Skeletal muscle satellite cell (primary cell): ENCODE measurements at regions not wholly inside any gene's neighbourhood (a gene's known extent, or its start where the extent isn't known, plus 50 kb on each side); places are given as distances from the start of the nearest gene placed in this dataset.

Source experiments
- H3K27me3 ChIP-seq: 2 replicates; pipeline ENCODE4 v1.7.0; 2013; ENCODE audit warnings: low read length; ENCODE audit not compliant: control insufficient read depth, insufficient read depth
- H3K36me3 ChIP-seq: 2 replicates; pipeline ENCODE4 v1.7.0; 2013; ENCODE audit warnings: mild to moderate bottlenecking, control low read depth, low read length; ENCODE audit not compliant: insufficient read depth
- H3K4me1 ChIP-seq: 2 replicates; pipeline ENCODE4 v1.7.0; 2013; ENCODE audit warnings: low read length; ENCODE audit not compliant: control insufficient read depth, insufficient read depth
- H3K4me2 ChIP-seq: 2 replicates; pipeline ENCODE4 v1.7.0; 2013; ENCODE audit warnings: mild to moderate bottlenecking, low read length
- H3K4me3 ChIP-seq: 2 replicates; pipeline ENCODE4 v1.7.0; 2013; ENCODE audit warnings: low read length
- H3K9ac ChIP-seq: 2 replicates; pipeline ENCODE4 v1.7.0; 2013; ENCODE audit warnings: mild to moderate bottlenecking, low read depth, low read length, moderate library complexity
- H3K9me3 ChIP-seq: replicated peaks from 2 replicates; pipeline ENCODE4 v1.7.0; 2013; ENCODE audit warnings: mild to moderate bottlenecking, control low read depth, low read length

- Histone ChIP-seq H3K36me3 (no peaks in the 10 kb centered on the region), H3K4me2 (no peak overlapping the region), H3K4me1 (peaks cover 18% of the 10 kb centered on the region), H3K27me3 (no peaks in the 10 kb centered on the region), H3K4me3 (no peak overlapping the region), H3K9me3 (no peaks in the 10 kb centered on the region), H3K9ac (no peak overlapping the region)
Measured at GRCh38 chr2:216564611-216565010, 66.0 kb downstream of the RPL37A start.

GRCh38 chr2:216565956-216566355 is 67.3 kb upstream of the IGFBP2 start:
- Histone ChIP-seq H3K4me2 (no peak overlapping the region), H3K27me3 (no peaks in the 10 kb centered on the region), H3K9me3 (no peaks in the 10 kb centered on the region), H3K9ac (no peak overlapping the region), H3K4me3 (no peak overlapping the region), H3K4me1 (peaks cover 13% of the 10 kb centered on the region), H3K36me3 (no peaks in the 10 kb centered on the region)

- H3K4me2 ChIP-seq: no peak overlapping the region
- H3K9ac ChIP-seq: no peak overlapping the region
- H3K4me1 ChIP-seq: peaks cover 24% of the 10 kb centered on the region
Measured at GRCh38 chr2:216568576-216568975, 64.6 kb upstream of the IGFBP2 start.

GRCh38 chr2:216569765-216570164 is 63.5 kb upstream of the IGFBP2 start:
- no peaks in the 10 kb centered on the region for H3K36me3 ChIP-seq
- H3K9me3 ChIP-seq: no peaks in the 10 kb centered on the region
- H3K4me2 ChIP-seq: no peak overlapping the region
- no peak overlapping the region for H3K9ac ChIP-seq
- no peak overlapping the region for H3K4me3 ChIP-seq
- peaks cover 32% of the 10 kb centered on the region for H3K4me1 ChIP-seq
- no peaks in the 10 kb centered on the region for H3K27me3 ChIP-seq

More at GRCh38 chr2:216568576-216568975, 64.6 kb upstream of the IGFBP2 start:
- H3K4me3 ChIP-seq: no peak overlapping the region
- H3K9me3 ChIP-seq: no peaks in the 10 kb centered on the region
- H3K27me3 ChIP-seq: no peaks in the 10 kb centered on the region
- no peaks in the 10 kb centered on the region for H3K36me3 ChIP-seq

- Histone ChIP-seq H3K27me3 (no peaks in the 10 kb centered on the region), H3K36me3 (no peaks in the 10 kb centered on the region), H3K4me3 (no peak overlapping the region), H3K9ac (no peak overlapping the region), H3K4me1 (peaks cover 32% of the 10 kb centered on the region), H3K4me2 (no peak overlapping the region), H3K9me3 (no peaks in the 10 kb centered on the region)
Measured at GRCh38 chr2:216570357-216570756, 62.9 kb upstream of the IGFBP2 start.

GRCh38 chr2:216571178-216571908 is 61.9 kb upstream of the IGFBP2 start:
- Histone ChIP-seq H3K4me2 (no peak overlapping the region), H3K36me3 (no peaks in the 10 kb centered on the region), H3K9me3 (no peaks in the 10 kb centered on the region), H3K4me3 (no peak overlapping the region), H3K27me3 (no peaks in the 10 kb centered on the region), H3K4me1 (peaks cover 24% of the 10 kb centered on the region), H3K9ac (no peak overlapping the region)

- Histone ChIP-seq H3K27me3 (no peaks in the 10 kb centered on the region), H3K4me2 (no peak overlapping the region), H3K4me1 (peaks cover 27% of the 10 kb centered on the region), H3K36me3 (no peaks in the 10 kb centered on the region), H3K4me3 (no peak overlapping the region), H3K9me3 (no peaks in the 10 kb centered on the region), H3K9ac (no peak overlapping the region)
Measured at GRCh38 chr2:216571909-216572513, 61.2 kb upstream of the IGFBP2 start.

GRCh38 chr2:216572582-216573578 is 60.3 kb upstream of the IGFBP2 start:
- H3K36me3 ChIP-seq: no peaks in the 10 kb centered on the region
- H3K27me3 ChIP-seq: no peaks in the 10 kb centered on the region
- no peak overlapping the region for H3K4me2 ChIP-seq
- H3K9me3 ChIP-seq: no peaks in the 10 kb centered on the region
- H3K4me3 ChIP-seq: no peak overlapping the region
- H3K9ac ChIP-seq: no peak overlapping the region
- peaks cover 34% of the 10 kb centered on the region for H3K4me1 ChIP-seq

GRCh38 chr2:216574046-216574445 is 59.2 kb upstream of the IGFBP2 start:
- Histone ChIP-seq H3K36me3 (no peaks in the 10 kb centered on the region), H3K9ac (no peak overlapping the region), H3K4me1 (peaks cover 43% of the 10 kb centered on the region), H3K27me3 (no peaks in the 10 kb centered on the region), H3K4me3 (no peak overlapping the region), H3K4me2 (no peak overlapping the region), H3K9me3 (no peaks in the 10 kb centered on the region)

- Histone ChIP-seq H3K4me3 (no peak overlapping the region), H3K9me3 (no peaks in the 10 kb centered on the region), H3K4me2 (no peak overlapping the region), H3K36me3 (no peaks in the 10 kb centered on the region), H3K27me3 (no peaks in the 10 kb centered on the region), H3K4me1 (peaks cover 43% of the 10 kb centered on the region), H3K9ac (no peak overlapping the region)
Measured at GRCh38 chr2:216574586-216574985, 58.6 kb upstream of the IGFBP2 start.

- Histone ChIP-seq H3K36me3 (no peaks in the 10 kb centered on the region), H3K4me1 (peaks cover 43% of the 10 kb centered on the region), H3K9me3 (no peaks in the 10 kb centered on the region)
Measured at GRCh38 chr2:216575465-216575864, 57.8 kb upstream of the IGFBP2 start.

More at GRCh38 chr2:216575465-216575864, 57.8 kb upstream of the IGFBP2 start:
- Histone ChIP-seq H3K9ac (no peak overlapping the region), H3K27me3 (no peaks in the 10 kb centered on the region), H3K4me2 (no peak overlapping the region), H3K4me3 (no peak overlapping the region)
